Mesenteric fat pad (tissue), 1 donor: ENCODE measurements at regions not wholly inside any gene's neighbourhood (a gene's known extent, or its start where the extent isn't known, plus 50 kb on each side); places are given as distances from the start of the nearest gene placed in this dataset.

ENCODE experiments used
- DNase-seq: peaks from one replicate; pipeline ENCODE4 v3.0.0-alpha.2; 2020; ENCODE audit warnings: low spot score
- donor health status: DM: yes; HTN: yes; CAD: no.

GRCh38 chr2:238576674-238577073, 149.9 kb downstream of the ASB1 start:
- peak; percentile 8 for DNase-seq

GRCh38 chr2:238578256-238578655, 151.5 kb downstream of the ASB1 start:
- DNase-seq, result peak; percentile 68

GRCh38 chr2:238580486-238580885, 153.8 kb downstream of the ASB1 start:
- peak; percentile 53 for DNase-seq

- no peak for DNase-seq
Observed at GRCh38 chr2:238581126-238581525, 154.4 kb downstream of the ASB1 start.

- no peak for DNase-seq
Observed at GRCh38 chr2:238582159-238582558, 155.4 kb downstream of the ASB1 start.

GRCh38 chr2:238584617-238585016, 157.9 kb downstream of the ASB1 start:
- DNase-seq, result peak; percentile 43

GRCh38 chr2:238585836-238586821, 159.4 kb downstream of the ASB1 start:
- peak; percentile 77 for DNase-seq

- peak; percentile 83 for DNase-seq
Observed at GRCh38 chr2:238586931-238587775, 160.4 kb downstream of the ASB1 start.

GRCh38 chr2:238587776-238588660, 161.3 kb downstream of the ASB1 start:
- peak; percentile 67 for DNase-seq

- DNase-seq, result peak; percentile 83
Observed at GRCh38 chr2:238589591-238590460, 163.1 kb downstream of the ASB1 start.

- no peak for DNase-seq
Observed at GRCh38 chr2:238591732-238592131, 165.0 kb downstream of the ASB1 start.

GRCh38 chr2:238593236-238593635, 166.5 kb downstream of the ASB1 start:
- DNase-seq, result peak; percentile 73

- DNase-seq, result peak; percentile 14
Observed at GRCh38 chr2:238593678-238594077, 167.0 kb downstream of the ASB1 start.

GRCh38 chr2:238594796-238595749, 168.3 kb downstream of the ASB1 start:
- peak; percentile 72 for DNase-seq

- DNase-seq, result peak; percentile 71
Observed at GRCh38 chr2:238595750-238596570, 169.2 kb downstream of the ASB1 start.

GRCh38 chr2:238596571-238597551, 170.1 kb downstream of the ASB1 start:
- DNase-seq, result peak; percentile 62
